ENCODE measurements at regions not wholly inside any gene's neighbourhood (a gene's known extent, or its start where the extent isn't known, plus 50 kb on each side); places are given as distances from the start of the nearest gene placed in this dataset.
"Not testable (repeated sequence)": the region's sequence is repeated elsewhere in the genome, so short reads cannot be mapped to it uniquely, and the experiment has no call there.

GRCh38 chr9:97248252-97248651 lies 59.2 kb upstream of the CCDC180 start:
- not testable (repeated sequence) for DNase-seq (ENCODE audit: low read depth)

- DNase-seq (ENCODE audit: low read depth), result no peak
Measured at GRCh38 chr9:97243606-97244005, 63.9 kb upstream of the CCDC180 start.

GRCh38 chr9:97241430-97241829 lies 66.0 kb upstream of the CCDC180 start:
- DNase-seq (ENCODE audit: low read depth), result not testable (repeated sequence)

GRCh38 chr9:97237951-97238889 lies 69.2 kb upstream of the CCDC180 start:
- DNase-seq (ENCODE audit: low read depth), result peak; percentile 53

- no peak for DNase-seq (ENCODE audit: low read depth)
Measured at GRCh38 chr9:97237311-97237786, 70.1 kb upstream of the CCDC180 start.

GRCh38 chr9:97233009-97233400 lies 74.5 kb upstream of the CCDC180 start:
- not testable (repeated sequence) for DNase-seq (ENCODE audit: low read depth)

- not testable (repeated sequence) for DNase-seq (ENCODE audit: low read depth)
Measured at GRCh38 chr9:97232060-97233008, 75.1 kb upstream of the CCDC180 start.

GRCh38 chr9:97222393-97222792 lies 85.1 kb upstream of the CCDC180 start:
- not testable (repeated sequence) for DNase-seq (ENCODE audit: low read depth)

GRCh38 chr9:97221478-97222355 lies 85.7 kb upstream of the CCDC180 start:
- DNase-seq (ENCODE audit: low read depth), result not testable (repeated sequence)

- DNase-seq (ENCODE audit: low read depth), result no peak
Measured at GRCh38 chr9:97220894-97221477, 86.5 kb upstream of the CCDC180 start.

GRCh38 chr9:97220396-97220795 lies 87.1 kb upstream of the CCDC180 start:
- DNase-seq (ENCODE audit: low read depth), result not testable (repeated sequence)

GRCh38 chr9:97219443-97220140 lies 87.9 kb upstream of the CCDC180 start:
- DNase-seq (ENCODE audit: low read depth), result not testable (repeated sequence)

GRCh38 chr9:97215127-97215526 lies 92.3 kb upstream of the CCDC180 start:
- DNase-seq (ENCODE audit: low read depth), result not testable (repeated sequence)

- DNase-seq (ENCODE audit: low read depth), result not testable (repeated sequence)
Measured at GRCh38 chr9:97214556-97214955, 92.9 kb upstream of the CCDC180 start.

- not testable (repeated sequence) for DNase-seq (ENCODE audit: low read depth)
Measured at GRCh38 chr9:97199683-97200082, 107.8 kb upstream of the CCDC180 start.

GRCh38 chr9:97193767-97194166 lies 113.7 kb upstream of the CCDC180 start:
- not testable (repeated sequence) for DNase-seq (ENCODE audit: low read depth)

GRCh38 chr9:97188545-97188944 lies 118.9 kb upstream of the CCDC180 start:
- DNase-seq (ENCODE audit: low read depth), result no peak

- not testable (repeated sequence) for DNase-seq (ENCODE audit: low read depth)
Measured at GRCh38 chr9:97187706-97188105, 119.8 kb upstream of the CCDC180 start.

GRCh38 chr9:97186493-97186892 lies 121.0 kb upstream of the CCDC180 start:
- DNase-seq (ENCODE audit: low read depth), result no peak

GRCh38 chr9:97182532-97182931 lies 124.9 kb upstream of the CCDC180 start:
- not testable (repeated sequence) for DNase-seq (ENCODE audit: low read depth)

Data from non-pigmented ciliary epithelial cell (primary cell).